Gastrocnemius medialis (tissue), 4 donors: ENCODE measurements at regions not wholly inside any gene's neighbourhood (a gene's known extent, or its start where the extent isn't known, plus 50 kb on each side); places are given as distances from the start of the nearest gene placed in this dataset.

ENCODE experiments used
- CTCF ChIP-seq, 5 experiments: fragments of 450-650 bp in 3 of 5; fragments of 200-600 bp in 2 of 5; sonication (generic) in 2 of 5; IDR thresholded peaks in 4 of 5; conservative IDR thresholded peaks in 1 of 5; 1 replicate in 4 of 5; 2 replicates in 1 of 5; pipeline ENCODE4 v1.5.1; 2016 to 2019; ENCODE audit warnings: antibody characterized with exemption in 5 of 5, mild to moderate bottlenecking in 3 of 5, moderate library complexity in 3 of 5
- POLR2A ChIP-seq, 2 donors: fragments of 450-650 bp; IDR thresholded peaks; one replicate each; pipeline ENCODE4 v1.6.1; 2017; ENCODE audit warnings: antibody characterized with exemption in 2 of 2, mild to moderate bottlenecking in 2 of 2, moderate library complexity in 2 of 2

DNA sequence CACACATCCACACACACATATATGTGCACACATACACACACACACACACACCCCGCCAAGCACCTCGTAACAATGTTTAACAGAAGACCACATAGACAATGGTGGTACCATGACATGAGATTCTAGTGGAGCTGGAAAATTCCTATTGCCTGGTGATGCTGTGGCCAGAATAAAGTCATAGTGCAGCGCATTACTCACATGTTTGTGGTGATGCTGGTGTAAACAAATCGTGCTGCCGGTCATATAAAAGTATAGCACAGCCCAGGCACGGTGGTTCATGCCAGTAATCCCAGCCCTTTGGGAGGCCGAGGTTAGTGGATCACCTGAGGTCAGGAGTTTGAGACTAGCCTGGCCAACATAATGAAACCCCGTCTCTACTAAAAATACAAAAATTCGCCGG lies 275.2 kb downstream of the TRIML1 start:
- no peak for TF ChIP-seq CTCF (IDR thresholded peaks at IDR 0.05 in 4 of 5, conservative IDR thresholded peaks at IDR 0.05 in 1 of 5)
- TF ChIP-seq POLR2A (IDR thresholded peaks at IDR 0.05): no peak
